GM12891 (cell line): ENCODE measurements at regions not wholly inside any gene's neighbourhood (a gene's known extent, or its start where the extent isn't known, plus 50 kb on each side); places are given as distances from the start of the nearest gene placed in this dataset.

ENCODE experiments used
- PAX5 ChIP-seq: IDR thresholded peaks from 2 replicates; pipeline ENCODE4 v1.6.1; 2011; ENCODE audit warnings: low read length, moderate library complexity, mild to moderate bottlenecking; ENCODE audit not compliant: insufficient read depth, severe bottlenecking
- POLR2A ChIP-seq: IDR thresholded peaks from 2 replicates; pipeline ENCODE4 v1.6.1; 2011; ENCODE audit warnings: low read depth, low read length, control low read depth
- POLR2AphosphoS5 ChIP-seq: IDR thresholded peaks from 2 replicates; pipeline ENCODE4 v1.6.1; 2011; ENCODE audit warnings: low read depth, low read length, control low read depth
- POU2F2 ChIP-seq: IDR thresholded peaks from 2 replicates; pipeline ENCODE4 v1.6.1; 2011; ENCODE audit warnings: low read depth, mild to moderate bottlenecking, control low read depth, low read length, moderate library complexity
- SPI1 ChIP-seq: IDR thresholded peaks from 2 replicates; pipeline ENCODE4 v1.6.1; 2011; ENCODE audit warnings: low read depth, low read length, control low read depth
- TAF1 ChIP-seq: IDR thresholded peaks from 2 replicates; pipeline ENCODE4 v1.6.1; 2011; ENCODE audit warnings: low read depth, low read length, control low read depth

DNA sequence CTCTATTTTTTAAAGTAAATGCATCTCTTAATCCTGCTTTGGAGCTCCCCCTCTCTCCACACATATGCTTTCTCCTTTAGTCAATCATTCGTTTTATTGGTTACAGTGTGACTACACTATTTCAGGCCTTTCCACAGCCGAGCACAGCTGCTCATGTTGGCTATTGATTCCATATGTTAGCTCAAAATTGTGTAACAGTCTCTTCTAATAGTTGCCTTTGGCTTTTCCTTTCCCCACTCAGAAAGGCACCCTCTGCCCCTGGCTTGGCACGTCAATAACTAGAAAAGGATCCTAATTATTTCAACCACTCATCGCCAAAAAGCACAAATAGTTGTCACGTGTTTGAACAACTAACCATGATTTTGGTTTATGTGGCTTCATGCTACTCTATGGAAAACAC, 410.3 kb upstream of the SLC35B3 start:
- no peak for TF ChIP-seq POLR2AphosphoS5
- TF ChIP-seq POLR2A, result no peak
- TF ChIP-seq TAF1, result no peak
- no peak for TF ChIP-seq SPI1
- no peak for TF ChIP-seq PAX5
- TF ChIP-seq POU2F2, result no peak
